MM.1S (cell line): ENCODE measurements at regions not wholly inside any gene's neighbourhood (a gene's known extent, or its start where the extent isn't known, plus 50 kb on each side); places are given as distances from the start of the nearest gene placed in this dataset.

Experiments
- EZH2 ChIP-seq: fragments of 300-600 bp; sonication (generic); optimal IDR thresholded peaks from 2 replicates; pipeline ENCODE3; 2017; ENCODE audit warnings: low read depth, mild to moderate bottlenecking, antibody characterized with exemption, low read length, mixed read lengths
- TF ChIP-seq, protein P1 (sequence below): fragments of 300-600 bp; sonication (generic); IDR thresholded peaks from 2 replicates; pipeline ENCODE4 v1.5.1; 2016; ENCODE audit warnings: antibody characterized with exemption, low read length, mixed read lengths

- TF ChIP-seq, protein P1, sequence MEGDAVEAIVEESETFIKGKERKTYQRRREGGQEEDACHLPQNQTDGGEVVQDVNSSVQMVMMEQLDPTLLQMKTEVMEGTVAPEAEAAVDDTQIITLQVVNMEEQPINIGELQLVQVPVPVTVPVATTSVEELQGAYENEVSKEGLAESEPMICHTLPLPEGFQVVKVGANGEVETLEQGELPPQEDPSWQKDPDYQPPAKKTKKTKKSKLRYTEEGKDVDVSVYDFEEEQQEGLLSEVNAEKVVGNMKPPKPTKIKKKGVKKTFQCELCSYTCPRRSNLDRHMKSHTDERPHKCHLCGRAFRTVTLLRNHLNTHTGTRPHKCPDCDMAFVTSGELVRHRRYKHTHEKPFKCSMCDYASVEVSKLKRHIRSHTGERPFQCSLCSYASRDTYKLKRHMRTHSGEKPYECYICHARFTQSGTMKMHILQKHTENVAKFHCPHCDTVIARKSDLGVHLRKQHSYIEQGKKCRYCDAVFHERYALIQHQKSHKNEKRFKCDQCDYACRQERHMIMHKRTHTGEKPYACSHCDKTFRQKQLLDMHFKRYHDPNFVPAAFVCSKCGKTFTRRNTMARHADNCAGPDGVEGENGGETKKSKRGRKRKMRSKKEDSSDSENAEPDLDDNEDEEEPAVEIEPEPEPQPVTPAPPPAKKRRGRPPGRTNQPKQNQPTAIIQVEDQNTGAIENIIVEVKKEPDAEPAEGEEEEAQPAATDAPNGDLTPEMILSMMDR = no peak
- TF ChIP-seq EZH2 = no peak
These were observed 405.3 kb downstream of the MED13L start for GRCh38 chr12:115872212-115872611.
